Lung (tissue), 11 donors: ENCODE measurements at regions not wholly inside any gene's neighbourhood (a gene's known extent, or its start where the extent isn't known, plus 50 kb on each side); places are given as distances from the start of the nearest gene placed in this dataset.

ENCODE experiments used
- ATAC-seq: fragments of 200-7000 bp; cut with Tn5 transposase; one replicate; pipeline ENCODE4 v1.9.1; 2020; ENCODE audit warnings: moderate number of reproducible peaks; ENCODE audit not compliant: insufficient read depth, low FRiP score
- DNase-seq, 3 donors: peaks; one replicate each; pipeline ENCODE4 v3.0.0-alpha.2; 2013 to 2017
- H3K27ac ChIP-seq, 2 donors: one replicate each; pipeline ENCODE4 v1.5.1; 2013; ENCODE audit warnings: mild to moderate bottlenecking in 2 of 2, moderate library complexity in 2 of 2, control low read depth in 1 of 2, inconsistent platforms in 1 of 2, low read depth in 1 of 2, low read length in 1 of 2
- H3K27me3 ChIP-seq, 3 donors: one replicate each; pipeline ENCODE4 v1.5.1; 2013; ENCODE audit warnings: low read length in 2 of 3; ENCODE audit not compliant: control insufficient read depth in 3 of 3, insufficient read depth in 3 of 3
- H3K36me3 ChIP-seq, 4 donors: one replicate each; pipeline ENCODE4 v1.5.1; 2013; ENCODE audit warnings: low read length in 4 of 4, mild to moderate bottlenecking in 1 of 4, moderate library complexity in 1 of 4; ENCODE audit not compliant: control insufficient read depth in 4 of 4, insufficient read depth in 4 of 4
- H3K4me1 ChIP-seq, 5 donors: one replicate each; pipeline ENCODE4 v1.5.1; 2013; ENCODE audit warnings: low read length in 5 of 5, mild to moderate bottlenecking in 2 of 5, moderate library complexity in 1 of 5; ENCODE audit not compliant: control insufficient read depth in 5 of 5, insufficient read depth in 5 of 5
- H3K4me3 ChIP-seq: one replicate; pipeline ENCODE4 v1.5.1; 2013; ENCODE audit warnings: mild to moderate bottlenecking, control low read depth, moderate library complexity
- H3K9ac ChIP-seq, 2 donors: one replicate each; pipeline ENCODE4 v1.5.1; 2013; ENCODE audit warnings: low read length in 2 of 2, control low read depth in 1 of 2; ENCODE audit not compliant: insufficient read depth in 1 of 2
- H3K9me3 ChIP-seq, 4 donors: one replicate each; pipeline ENCODE4 v1.5.1; 2013; ENCODE audit warnings: low read length in 3 of 4, mild to moderate bottlenecking in 1 of 4, moderate library complexity in 1 of 4; ENCODE audit not compliant: control insufficient read depth in 4 of 4, insufficient read depth in 3 of 4
- WGBS, 2 donors: extraction: QIAGEN DNeasy Blood & Tissue Kit; methylation state at CpG; one replicate each; pipeline ENCODE4 v1.1.7; 2013; 5-methylcytosine and 5-hydroxymethylcytosine counted together
- TF ChIP-seq, protein P1 (sequence below): IDR thresholded peaks from 2 replicates; pipeline ENCODE4 v1.5.1; 2012; ENCODE audit warnings: mild to moderate bottlenecking; ENCODE audit errors: control extremely low read depth, extremely low read depth
- donor health status: control.
- donor health status: control.
- donor health status: Bipolar disorder and iron deficiency.
- donor health status: healthy.
- donor health status: DM: yes; HTN: yes; CAD: no.

DNA sequence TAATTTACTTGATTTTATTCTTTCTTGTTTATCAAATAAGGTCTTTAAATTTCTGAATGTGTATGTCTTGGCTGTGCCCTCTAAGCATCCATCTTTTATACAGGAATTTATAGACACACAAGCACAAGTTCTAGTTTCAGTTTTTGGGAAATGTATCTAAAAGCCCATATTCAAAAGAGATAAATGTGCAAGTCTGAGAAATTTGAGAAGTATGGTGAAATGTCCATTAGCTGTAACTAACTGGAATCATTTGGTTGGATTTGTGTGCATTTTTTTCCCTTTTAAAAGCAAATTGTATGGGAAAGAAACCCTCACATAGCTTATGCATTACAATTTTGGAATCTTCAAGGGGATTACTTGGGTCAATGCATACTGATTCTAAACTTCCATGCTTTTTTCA, 532.0 kb downstream of the KLF5 start:
- Histone ChIP-seq H3K4me3 (no peak overlapping the region), H3K4me1 (no peaks in the 10 kb centered on the region), H3K9me3 (no peaks in the 10 kb centered on the region), H3K9ac (no peak overlapping the region), H3K36me3 (no peaks in the 10 kb centered on the region), H3K27me3 (no peaks in the 10 kb centered on the region), H3K27ac (no peak overlapping the region)
- no peak for ATAC-seq
- TF ChIP-seq, protein P1, sequence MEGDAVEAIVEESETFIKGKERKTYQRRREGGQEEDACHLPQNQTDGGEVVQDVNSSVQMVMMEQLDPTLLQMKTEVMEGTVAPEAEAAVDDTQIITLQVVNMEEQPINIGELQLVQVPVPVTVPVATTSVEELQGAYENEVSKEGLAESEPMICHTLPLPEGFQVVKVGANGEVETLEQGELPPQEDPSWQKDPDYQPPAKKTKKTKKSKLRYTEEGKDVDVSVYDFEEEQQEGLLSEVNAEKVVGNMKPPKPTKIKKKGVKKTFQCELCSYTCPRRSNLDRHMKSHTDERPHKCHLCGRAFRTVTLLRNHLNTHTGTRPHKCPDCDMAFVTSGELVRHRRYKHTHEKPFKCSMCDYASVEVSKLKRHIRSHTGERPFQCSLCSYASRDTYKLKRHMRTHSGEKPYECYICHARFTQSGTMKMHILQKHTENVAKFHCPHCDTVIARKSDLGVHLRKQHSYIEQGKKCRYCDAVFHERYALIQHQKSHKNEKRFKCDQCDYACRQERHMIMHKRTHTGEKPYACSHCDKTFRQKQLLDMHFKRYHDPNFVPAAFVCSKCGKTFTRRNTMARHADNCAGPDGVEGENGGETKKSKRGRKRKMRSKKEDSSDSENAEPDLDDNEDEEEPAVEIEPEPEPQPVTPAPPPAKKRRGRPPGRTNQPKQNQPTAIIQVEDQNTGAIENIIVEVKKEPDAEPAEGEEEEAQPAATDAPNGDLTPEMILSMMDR: no peak
- DNase-seq: no peak

DNA sequence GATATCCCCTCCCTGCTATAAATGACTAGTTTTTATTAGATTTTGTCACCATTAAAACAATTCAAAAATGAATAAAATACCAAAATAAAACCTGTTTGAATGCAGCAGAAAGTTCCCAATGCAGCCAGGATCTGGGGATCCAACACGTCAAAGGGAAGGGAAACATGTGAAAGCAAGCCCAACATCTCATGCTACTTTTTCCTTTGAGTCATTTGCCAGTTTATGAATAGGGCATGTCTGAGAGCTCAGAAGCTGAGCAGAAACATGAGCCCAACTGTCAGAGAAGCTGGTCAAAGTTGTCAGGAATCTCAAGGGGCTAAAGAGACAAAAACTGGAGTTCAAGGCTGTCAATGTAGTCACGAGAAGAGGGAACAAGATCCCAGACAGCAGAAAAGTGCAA, 526.4 kb downstream of the KLF5 start:
- 91 to 95% methylated on average over 2 of the region's 2 CpGs for WGBS, 2 donors
- H3K27me3 ChIP-seq: no peaks in the 10 kb centered on the region
- no peak overlapping the region for H3K4me3 ChIP-seq
- peaks cover 0 to 1% (median 0%) of the 10 kb centered on the region in 5 donors for H3K4me1 ChIP-seq
- no peak overlapping the region for H3K27ac ChIP-seq
- H3K9me3 ChIP-seq: no peaks in the 10 kb centered on the region
- no peak overlapping the region for H3K9ac ChIP-seq
- H3K36me3 ChIP-seq: no peaks in the 10 kb centered on the region
- TF ChIP-seq, protein P1: no peak
- ATAC-seq: no peak
- no peak for DNase-seq

DNA sequence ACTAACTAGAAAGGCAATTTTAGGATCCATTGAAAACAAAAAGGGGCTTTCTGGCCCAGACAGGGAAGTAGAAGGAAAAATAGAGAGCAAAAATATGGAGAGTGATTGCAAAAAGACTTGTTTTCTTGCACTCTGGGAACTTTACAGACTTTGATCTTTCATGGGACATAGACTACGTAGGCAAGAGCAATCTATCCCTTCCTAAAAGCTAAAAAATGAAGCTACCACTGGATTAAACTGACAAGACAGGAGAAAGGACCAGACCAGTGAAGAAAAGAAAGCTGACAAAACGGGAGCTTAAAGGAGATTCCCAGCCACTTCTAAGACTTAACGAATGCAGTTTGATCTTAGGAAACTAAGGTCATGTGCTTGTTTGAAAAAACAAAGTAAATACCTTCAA, 524.5 kb downstream of the KLF5 start:
- ATAC-seq: no peak
- 54 to 70% methylated on average over 3 of the region's 3 CpGs for WGBS, 2 donors
- no peak overlapping the region for H3K4me3 ChIP-seq

More for the DNA sequence above, 524.5 kb downstream of the KLF5 start:
- Histone ChIP-seq H3K27ac (no peak overlapping the region), H3K4me1 (peaks cover 0 to 3% (median 0%) of the 10 kb centered on the region in 5 donors), H3K9ac (no peak overlapping the region), H3K9me3 (no peaks in the 10 kb centered on the region), H3K36me3 (no peaks in the 10 kb centered on the region), H3K27me3 (no peaks in the 10 kb centered on the region)
- no peak for DNase-seq
- TF ChIP-seq, protein P1: no peak
